ENCODE measurements at regions not wholly inside any gene's neighbourhood (a gene's known extent, or its start where the extent isn't known, plus 50 kb on each side); places are given as distances from the start of the nearest gene placed in this dataset.

GRCh38 chr6:54598787-54599313 is 247.7 kb upstream of the FAM83B start (continued):
- TF ChIP-seq SIN3A (IDR thresholded peaks at IDR 0.05; ENCODE audit: borderline replicate concordance in 2 of 2, control insufficient read depth in 1 of 2, low read depth in 2 of 2, low read length in 2 of 2) = no peak

GRCh38 chr6:54601600-54602300 is 244.8 kb upstream of the FAM83B start:
- BruUV-seq (replicated peaks) = no TSS peak

More at GRCh38 chr6:54601600-54602300, 244.8 kb upstream of the FAM83B start:
- H4K20me1 ChIP-seq (replicated peaks; ENCODE audit: control insufficient read depth, insufficient read depth, low read length) = no peaks in the 10 kb centered on the region
- TF ChIP-seq ZSCAN32 (CRISPR knock-in tag; IDR thresholded peaks at IDR 0.05) = no peak
- no peak for TF ChIP-seq FOXM1 (IDR thresholded peaks at IDR 0.05; ENCODE audit: low read depth)
- TF ChIP-seq FOXM1 (CRISPR knock-in tag; IDR thresholded peaks at IDR 0.05; ENCODE audit: low read depth) = no peak
- TF ChIP-seq CAMTA2 (CRISPR knock-in tag; conservative IDR thresholded peaks at IDR 0.05) = no peak
- TF ChIP-seq ATF2 (CRISPR knock-in tag; IDR thresholded peaks at IDR 0.05) = no peak
- TF ChIP-seq CREB3 (tag; conservative IDR thresholded peaks at IDR 0.05; ENCODE audit: low read depth) = no peak
- TF ChIP-seq ZNF133 (CRISPR knock-in tag; IDR thresholded peaks at IDR 0.05) = no peak
- H2AFZ ChIP-seq (ENCODE audit: low read depth, low read length) = no peak overlapping the region
- CTCF ChIA-PET (ENCODE audit: low intra/inter-chr PET ratio) = no interaction called here
- H3K79me2 ChIP-seq (ENCODE audit: control insufficient read depth, insufficient read depth, low read length) = no peaks in the 10 kb centered on the region
- no peak for ATAC-seq
- no peak overlapping the region for H3K4me3 ChIP-seq
- intact Hi-C loops (cut with micrococcal nuclease) = no loop called here
- no peak for DNase-seq (ENCODE audit: extremely low read depth in 1 of 4, low spot score in 3 of 4)
- 4% methylated on average over 3 of the region's 3 CpGs for WGBS (ENCODE audit: insufficient coverage, low coverage, missing lambda C conversion rate)
- no peak overlapping the region for H3K9ac ChIP-seq (ENCODE audit: insufficient read depth in 1 of 2, low read depth in 2 of 2, low read length in 2 of 2)
- no peak overlapping the region for H3K4me2 ChIP-seq (ENCODE audit: insufficient read depth, low read length)
- H3K9me1 ChIP-seq (ENCODE audit: control insufficient read depth, insufficient read depth, low read length) = no peaks in the 10 kb centered on the region
- in situ Hi-C loops (cut with MboI) = no loop called here
- H3K4me1 ChIP-seq (replicated peaks in 1 of 2; ENCODE audit: control insufficient read depth in 2 of 2, insufficient read depth in 2 of 2, low read length in 2 of 2) = no peaks in the 10 kb centered on the region
- H3K27me3 ChIP-seq (ENCODE audit: control insufficient read depth in 2 of 2, insufficient read depth in 2 of 2, low read length in 2 of 2) = no peaks in the 10 kb centered on the region
- H3K27ac ChIP-seq (ENCODE audit: extremely low read depth, low read depth, low read length) = no peak overlapping the region
- H3K9me3 ChIP-seq (replicated peaks; ENCODE audit: control insufficient read depth, insufficient read depth, low read depth, low read length) = no peaks in the 10 kb centered on the region; the same call in 1 of the 2 replicates
- no peaks in the 10 kb centered on the region for H3K36me3 ChIP-seq (ENCODE audit: control insufficient read depth, insufficient read depth, low read length)
- POLR2A ChIA-PET = no interaction called here
- no peak for FAIRE-seq
